Stimulated activated naive CD8-positive, alpha-beta T cell treated with anti-CD3 and anti-CD28 coated beads, Interleukin-15, amount 100 ng/mL, for 72 hours (primary cell): ENCODE measurements at regions not wholly inside any gene's neighbourhood (a gene's known extent, or its start where the extent isn't known, plus 50 kb on each side); places are given as distances from the start of the nearest gene placed in this dataset.
"Not testable (repeated sequence)": the region's sequence is repeated elsewhere in the genome, so short reads cannot be mapped to it uniquely, and the experiment has no call there.

Source experiments
- ATAC-seq: fragments of 150-1000 bp; cut with Tn5 transposase; 2 replicates; pipeline ENCODE4 v1.10.0; 2021; ENCODE audit warnings: mild to moderate bottlenecking, moderate library complexity
- DNase-seq, 2 donors: peaks; one replicate each; pipeline ENCODE4 v3.0.0; 2021 to 2022
- H3K27ac Mint-ChIP-seq, 2 donors: one replicate each; pipeline ENCODE4 v1.8.0; 2022; ENCODE audit warnings: mild to moderate bottlenecking in 2 of 2, mixed read lengths in 2 of 2, moderate library complexity in 2 of 2
- H3K27me3 Mint-ChIP-seq: one replicate; pipeline ENCODE4 v1.8.0; 2022; ENCODE audit warnings: mixed read lengths
- H3K4me1 Mint-ChIP-seq: one replicate; pipeline ENCODE4 v1.8.0; 2022; ENCODE audit warnings: mild to moderate bottlenecking, mixed read lengths
- H3K4me3 Mint-ChIP-seq, 2 donors: one replicate each; pipeline ENCODE4 v1.8.0; 2022; ENCODE audit warnings: mild to moderate bottlenecking in 2 of 2, mixed read lengths in 2 of 2, moderate library complexity in 1 of 2
- H3K9me3 Mint-ChIP-seq, 2 donors: one replicate each; pipeline ENCODE4 v1.8.0; 2022; ENCODE audit warnings: mixed read lengths in 2 of 2

- ATAC-seq (no peak), DNase-seq (no peak)
- Mint-ChIP-seq H3K9me3 (no peaks in the 10 kb centered on the region), H3K27ac (no peak overlapping the region), H3K4me1 (no peaks in the 10 kb centered on the region), H3K27me3 (no peaks in the 10 kb centered on the region), H3K4me3 (no peak overlapping the region)
Observed at GRCh38 chr4:176610594-176610993, 182.1 kb downstream of the VEGFC start.

DNA sequence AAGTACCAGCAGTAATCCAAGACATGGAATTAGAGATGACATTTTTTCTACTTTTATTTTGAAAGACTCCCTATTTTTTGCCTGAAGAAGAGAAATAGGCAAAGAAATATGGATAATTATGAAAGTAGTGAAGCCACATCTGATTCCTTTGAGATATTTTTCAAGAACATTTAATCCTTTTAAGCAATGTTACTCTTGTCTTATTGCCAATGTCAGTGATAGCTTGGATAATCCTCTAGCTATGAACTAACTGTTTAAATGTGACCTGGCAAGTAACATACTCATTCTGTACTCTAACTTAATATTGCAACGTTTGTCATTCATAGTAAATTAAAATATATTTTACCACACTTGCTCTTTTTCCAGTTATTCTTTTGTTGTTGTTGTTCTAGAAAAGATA, 181.3 kb downstream of the VEGFC start:
- Mint-ChIP-seq H3K4me1 (no peaks in the 10 kb centered on the region), H3K9me3 (no peaks in the 10 kb centered on the region), H3K27ac (no peak overlapping the region), H3K27me3 (no peaks in the 10 kb centered on the region), H3K4me3 (no peak overlapping the region)
- ATAC-seq = no peak
- DNase-seq = no peak

DNA sequence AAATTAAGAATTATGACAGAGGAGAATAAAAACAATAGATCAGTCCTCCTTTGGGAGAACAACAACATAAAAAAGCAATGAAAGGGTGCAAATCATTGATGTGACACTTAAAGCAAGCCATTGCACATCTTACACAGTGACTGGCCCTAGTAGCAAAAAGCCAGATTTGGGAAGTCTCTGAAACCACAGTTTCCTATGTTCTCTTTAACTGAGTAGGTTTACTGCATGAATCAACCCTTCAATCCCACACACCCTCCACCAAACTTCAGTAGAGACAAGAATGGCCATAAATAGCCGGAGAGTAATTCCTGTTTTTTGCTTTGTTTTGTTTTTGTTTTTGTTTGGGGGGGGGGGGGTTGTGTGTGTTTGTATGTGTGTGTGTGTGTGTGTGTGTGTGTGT, 180.8 kb downstream of the VEGFC start:
- DNase-seq (no peak), ATAC-seq (no peak)
- Mint-ChIP-seq H3K9me3 (no peaks in the 10 kb centered on the region), H3K27ac (no peak overlapping the region), H3K27me3 (no peaks in the 10 kb centered on the region), H3K4me3 (no peak overlapping the region), H3K4me1 (no peaks in the 10 kb centered on the region)

GRCh38 chr4:176614793-176615192, 177.9 kb downstream of the VEGFC start:
- Mint-ChIP-seq H3K4me3 (no peak overlapping the region), H3K4me1 (no peaks in the 10 kb centered on the region), H3K27ac (no peak overlapping the region), H3K9me3 (peaks cover 0 to 7% of the 10 kb centered on the region in 2 donors), H3K27me3 (peaks cover 8% of the 10 kb centered on the region)
- DNase-seq = no peak
- ATAC-seq = no peak

DNA sequence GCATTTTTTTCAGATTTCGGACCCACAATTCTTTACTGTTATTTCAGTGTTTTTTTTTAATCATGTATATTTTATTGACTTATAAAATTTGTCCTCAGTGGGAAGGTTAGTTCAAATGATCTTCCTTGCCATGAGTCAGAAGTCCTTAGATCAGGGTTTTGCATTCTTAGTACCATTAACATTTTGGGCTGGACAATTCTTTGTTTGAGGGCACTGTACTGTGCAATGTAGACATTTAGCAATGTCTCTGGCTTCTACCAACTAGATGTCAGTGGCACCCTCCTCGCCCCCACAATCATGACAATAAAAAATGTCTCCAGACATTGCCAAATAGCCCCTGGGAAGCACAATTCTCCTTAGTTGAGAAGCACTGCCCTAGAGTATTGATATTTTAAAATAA, 176.6 kb downstream of the VEGFC start:
- Mint-ChIP-seq H3K27me3 (peaks cover 8% of the 10 kb centered on the region), H3K4me1 (no peaks in the 10 kb centered on the region), H3K4me3 (no peak overlapping the region), H3K27ac (no peak overlapping the region), H3K9me3 (peaks cover 0 to 7% of the 10 kb centered on the region in 2 donors)
- ATAC-seq = no peak
- DNase-seq = no peak

- Mint-ChIP-seq H3K4me3 (no peak overlapping the region), H3K9me3 (peaks cover 0 to 7% of the 10 kb centered on the region in 2 donors), H3K27me3 (peaks cover 8% of the 10 kb centered on the region), H3K27ac (no peak overlapping the region), H3K4me1 (no peaks in the 10 kb centered on the region)
- DNase-seq (no peak), ATAC-seq (no peak)
Observed at GRCh38 chr4:176618138-176618537, 174.6 kb downstream of the VEGFC start.

DNA sequence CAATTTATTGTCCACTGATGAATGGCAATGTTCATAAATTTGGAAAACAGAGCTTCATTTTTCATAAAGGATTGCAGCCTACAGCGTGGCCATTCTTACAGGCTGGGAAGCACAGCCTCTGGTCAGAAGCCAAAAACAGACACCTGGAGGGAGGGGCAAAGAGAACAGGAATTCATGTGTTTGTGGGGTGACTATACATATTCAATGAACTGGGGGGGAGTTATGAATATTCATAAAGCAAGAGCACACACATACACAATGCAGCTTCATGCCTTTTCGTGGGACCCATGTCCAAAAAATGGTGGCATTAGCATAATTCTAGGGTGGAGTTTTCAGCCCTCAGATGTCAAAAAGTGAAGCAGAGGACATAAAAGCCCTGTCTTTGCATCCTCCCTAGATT, 173.3 kb downstream of the VEGFC start:
- no peak for ATAC-seq
- H3K27me3 Mint-ChIP-seq = peaks cover 8% of the 10 kb centered on the region
- DNase-seq = no peak
- H3K9me3 Mint-ChIP-seq = peaks cover 0 to 7% of the 10 kb centered on the region in 2 donors
- no peak overlapping the region for H3K27ac Mint-ChIP-seq
- no peaks in the 10 kb centered on the region for H3K4me1 Mint-ChIP-seq
- H3K4me3 Mint-ChIP-seq = no peak overlapping the region

GRCh38 chr4:176622251-176622948, 170.3 kb downstream of the VEGFC start:
- ATAC-seq (no peak), DNase-seq (no peak)
- no peak overlapping the region for H3K27ac Mint-ChIP-seq

GRCh38 chr4:176624983-176625610, 167.6 kb downstream of the VEGFC start:
- peaks cover 0 to 11% of the 10 kb centered on the region in 2 donors for H3K9me3 Mint-ChIP-seq
- H3K4me3 Mint-ChIP-seq, H3K27me3 Mint-ChIP-seq, ATAC-seq, H3K4me1 Mint-ChIP-seq, H3K27ac Mint-ChIP-seq, DNase-seq: not testable (repeated sequence)

More at GRCh38 chr4:176622251-176622948, 170.3 kb downstream of the VEGFC start:
- peaks cover 6 to 7% of the 10 kb centered on the region in 2 donors for H3K9me3 Mint-ChIP-seq
- H3K4me1 Mint-ChIP-seq = no peaks in the 10 kb centered on the region
- peaks cover 8% of the 10 kb centered on the region for H3K27me3 Mint-ChIP-seq
- no peak overlapping the region for H3K4me3 Mint-ChIP-seq

DNA sequence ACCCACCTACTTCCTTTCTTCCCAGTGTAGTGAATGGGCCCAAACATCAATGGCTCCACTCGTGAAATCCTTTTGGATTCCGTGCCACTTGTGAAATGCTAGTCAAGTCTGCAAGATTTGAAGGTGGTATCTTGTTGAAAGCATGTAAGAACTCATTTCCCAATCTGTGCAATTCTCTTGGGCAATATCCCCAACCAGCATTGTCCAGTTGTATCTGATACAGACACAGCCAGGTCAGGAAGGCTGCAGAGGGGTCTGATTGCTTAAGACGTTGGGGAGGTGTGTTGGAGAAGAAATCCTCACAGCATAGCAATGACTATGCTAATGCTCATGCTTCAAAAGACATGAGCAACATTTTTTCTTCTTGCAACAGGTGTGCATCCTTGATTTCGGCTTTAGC, 164.8 kb downstream of the VEGFC start:
- no peaks in the 10 kb centered on the region for H3K4me1 Mint-ChIP-seq
- H3K27me3 Mint-ChIP-seq = no peaks in the 10 kb centered on the region
- no peak overlapping the region for H3K27ac Mint-ChIP-seq
- H3K4me3 Mint-ChIP-seq = no peak overlapping the region
- peaks cover 0 to 12% of the 10 kb centered on the region in 2 donors for H3K9me3 Mint-ChIP-seq
- DNase-seq (no peak), ATAC-seq (no peak)

GRCh38 chr4:176631611-176632010, 161.1 kb downstream of the VEGFC start:
- Mint-ChIP-seq H3K4me3 (no peak overlapping the region), H3K27ac (no peak overlapping the region), H3K9me3 (peaks cover 0 to 6% of the 10 kb centered on the region in 2 donors), H3K27me3 (no peaks in the 10 kb centered on the region), H3K4me1 (no peaks in the 10 kb centered on the region)
- ATAC-seq (no peak), DNase-seq (no peak)
